OCI-LY1 (cell line): ENCODE measurements at regions not wholly inside any gene's neighbourhood (a gene's known extent, or its start where the extent isn't known, plus 50 kb on each side); places are given as distances from the start of the nearest gene placed in this dataset.

Experiments
- H2AFZ ChIP-seq: fragments of 200-600 bp; sonication (generic), shearing (Covaris generic); 2 replicates; pipeline ENCODE4 v1.6.0; 2014; ENCODE audit warnings: antibody characterized with exemption, mild to moderate bottlenecking, low read length
- H3F3A ChIP-seq: fragments of 200-600 bp; sonication (generic), shearing (Covaris generic); 2 replicates; pipeline ENCODE4 v1.6.0; 2014; ENCODE audit warnings: mild to moderate bottlenecking, antibody characterized with exemption, low read length, moderate library complexity; ENCODE audit not compliant: insufficient read depth
- H3K27ac ChIP-seq: fragments of 200-600 bp; sonication (generic); 2 replicates; pipeline ENCODE4 v1.5.1; 2014; ENCODE audit warnings: low read length, mixed run types, mild to moderate bottlenecking, low read depth; ENCODE audit not compliant: poor library complexity, severe bottlenecking
- H3K27me3 ChIP-seq: fragments of 200-600 bp; sonication (generic); 2 replicates; pipeline ENCODE4 v1.6.0; 2014; ENCODE audit warnings: antibody characterized with exemption, mild to moderate bottlenecking, low read length, moderate library complexity; ENCODE audit not compliant: insufficient read depth
- H3K36me3 ChIP-seq: fragments of 200-600 bp; sonication (generic); 2 replicates; pipeline ENCODE4 v1.6.1; 2014; ENCODE audit warnings: mild to moderate bottlenecking, antibody characterized with exemption, low read length, moderate library complexity, mixed read lengths; ENCODE audit not compliant: insufficient read depth
- H3K4me1 ChIP-seq: fragments of 200-600 bp; sonication (generic); 2 replicates; pipeline ENCODE4 v1.5.1; 2014; ENCODE audit warnings: mild to moderate bottlenecking, low read length, moderate library complexity; ENCODE audit not compliant: insufficient read depth, severe bottlenecking
- H3K4me2 ChIP-seq: fragments of 200-600 bp; sonication (generic), shearing (Covaris generic); 2 replicates; pipeline ENCODE4 v1.6.1; 2014; ENCODE audit warnings: low read length
- H3K4me3 ChIP-seq: fragments of 200-600 bp; sonication (generic); 2 replicates; pipeline ENCODE4 v1.5.1; 2014; ENCODE audit warnings: low read length, low read depth, mild to moderate bottlenecking, mixed read lengths; ENCODE audit not compliant: poor library complexity, severe bottlenecking
- H3K79me2 ChIP-seq: fragments of 200-600 bp; shearing (Covaris generic); 2 replicates; pipeline ENCODE4 v1.6.1; 2016; ENCODE audit warnings: mixed run types, low read length, mixed read lengths; ENCODE audit not compliant: insufficient read depth
- H3K9ac ChIP-seq: fragments of 200-600 bp; sonication (generic), shearing (Covaris generic); 2 replicates; pipeline ENCODE4 v1.6.1; 2014; ENCODE audit warnings: mild to moderate bottlenecking, low read length, mixed read lengths
- H3K9me2 ChIP-seq: fragments of 200-600 bp; sonication (generic), shearing (Covaris generic); 2 replicates; pipeline ENCODE4 v1.6.1; 2014; ENCODE audit warnings: low read depth, mild to moderate bottlenecking, low read length, mixed read lengths
- H3K9me3 ChIP-seq: fragments of 200-600 bp; shearing (Covaris generic); 2 replicates; pipeline ENCODE4 v1.6.1; 2014; ENCODE audit warnings: low read length, mixed read lengths
- H4K20me1 ChIP-seq: fragments of 200-600 bp; sonication (generic), shearing (Covaris generic); 2 replicates; pipeline ENCODE4 v1.6.0; 2016; ENCODE audit warnings: mild to moderate bottlenecking, low read length; ENCODE audit not compliant: insufficient read depth
- CTCF ChIP-seq: fragments of 200-600 bp; sonication (generic), shearing (Covaris generic); IDR thresholded peaks from 2 replicates; pipeline ENCODE4 v1.5.1; 2017; ENCODE audit warnings: mild to moderate bottlenecking, antibody characterized with exemption, low read length, moderate library complexity, mixed read lengths
- EZH2 ChIP-seq: fragments of 200-600 bp; sonication (generic), shearing (Covaris generic); IDR thresholded peaks from 2 replicates; pipeline ENCODE4 v1.8.0; 2017; ENCODE audit warnings: borderline replicate concordance, mixed run types, mild to moderate bottlenecking, antibody characterized with exemption, low read length, moderate library complexity, mixed read lengths

GRCh38 chr4:187016101-187016500 is 292.4 kb upstream of the FAT1 start:
- no peaks in the 10 kb centered on the region for H4K20me1 ChIP-seq
- H3K9me3 ChIP-seq = no peaks in the 10 kb centered on the region
- TF ChIP-seq EZH2 = no peak
- no peak for TF ChIP-seq CTCF
- H3K9me2 ChIP-seq = no peaks in the 10 kb centered on the region
- H3K4me2 ChIP-seq = no peak overlapping the region
- H3K4me3 ChIP-seq = no peak overlapping the region
- H3K36me3 ChIP-seq = no peaks in the 10 kb centered on the region
- H3K27ac ChIP-seq = no peak overlapping the region
- H3K79me2 ChIP-seq = no peaks in the 10 kb centered on the region
- no peaks in the 10 kb centered on the region for H3F3A ChIP-seq
- no peaks in the 10 kb centered on the region for H3K4me1 ChIP-seq
- no peak overlapping the region for H3K9ac ChIP-seq
- no peaks in the 10 kb centered on the region for H3K27me3 ChIP-seq
- no peak overlapping the region for H2AFZ ChIP-seq

GRCh38 chr4:187017147-187017546 is 293.5 kb upstream of the FAT1 start:
- Histone ChIP-seq H3K27me3 (no peaks in the 10 kb centered on the region), H3K4me1 (no peaks in the 10 kb centered on the region), H3K4me2 (no peak overlapping the region), H3K4me3 (no peak overlapping the region), H3K9ac (no peak overlapping the region), H3K36me3 (no peaks in the 10 kb centered on the region), H4K20me1 (no peaks in the 10 kb centered on the region), H3K79me2 (no peaks in the 10 kb centered on the region), H3F3A (no peaks in the 10 kb centered on the region), H3K9me2 (no peaks in the 10 kb centered on the region), H3K9me3 (no peaks in the 10 kb centered on the region), H3K27ac (no peak overlapping the region), H2AFZ (no peak overlapping the region)
- TF ChIP-seq CTCF = no peak
- TF ChIP-seq EZH2 = no peak

GRCh38 chr4:187019896-187020295 is 296.2 kb upstream of the FAT1 start:
- no peaks in the 10 kb centered on the region for H3K79me2 ChIP-seq
- H3K27me3 ChIP-seq = no peaks in the 10 kb centered on the region
- no peaks in the 10 kb centered on the region for H3K9me3 ChIP-seq
- H3K9ac ChIP-seq = no peak overlapping the region
- H4K20me1 ChIP-seq = no peaks in the 10 kb centered on the region
- H3K4me2 ChIP-seq = no peak overlapping the region
- H3K27ac ChIP-seq = no peak overlapping the region
- no peaks in the 10 kb centered on the region for H3K36me3 ChIP-seq
- H3K4me1 ChIP-seq = peaks cover 6% of the 10 kb centered on the region
- no peaks in the 10 kb centered on the region for H3F3A ChIP-seq
- TF ChIP-seq CTCF (no peak), EZH2 (no peak)
- H3K9me2 ChIP-seq = no peaks in the 10 kb centered on the region
- no peak overlapping the region for H2AFZ ChIP-seq
- no peak overlapping the region for H3K4me3 ChIP-seq
